ENCODE measurements at regions not wholly inside any gene's neighbourhood (a gene's known extent, or its start where the extent isn't known, plus 50 kb on each side); places are given as distances from the start of the nearest gene placed in this dataset.
"Not testable (repeated sequence)": the region's sequence is repeated elsewhere in the genome, so short reads cannot be mapped to it uniquely, and the experiment has no call there.

- no peak for DNase-seq (ENCODE audit: low read depth in 1 of 2, low spot score in 1 of 2)
- Histone ChIP-seq H3K27ac (replicated peaks) (no peak overlapping the region), H3K4me3 (replicated peaks; ENCODE audit: insufficient read depth, low read length) (no peak overlapping the region), H3K27me3 (ENCODE audit: insufficient read depth, poor library complexity, severe bottlenecking) (no peaks in the 10 kb centered on the region)
- TF ChIP-seq GABPA (IDR thresholded peaks at IDR 0.05; ENCODE audit: low read depth), result no peak
- TF ChIP-seq SPI1 (IDR thresholded peaks at IDR 0.05; ENCODE audit: borderline replicate concordance, low read depth), result no peak
Observed at GRCh38 chr11:11208994-11209393, 144.1 kb downstream of the CSNK2A3 start.

GRCh38 chr11:11207428-11207827, 145.6 kb downstream of the CSNK2A3 start:
- TF ChIP-seq POLR2AphosphoS5 (IDR thresholded peaks at IDR 0.05; ENCODE audit: low read depth) (no peak), SPI1 (IDR thresholded peaks at IDR 0.05; ENCODE audit: borderline replicate concordance, low read depth) (no peak)
- H3K4me3 ChIP-seq (replicated peaks; ENCODE audit: insufficient read depth, low read length), result no peak overlapping the region
- no peak for DNase-seq (ENCODE audit: low read depth in 1 of 2, low spot score in 1 of 2)
- H3K27me3 ChIP-seq (ENCODE audit: insufficient read depth, poor library complexity, severe bottlenecking), result peaks cover 3% of the 10 kb centered on the region
- H3K27ac ChIP-seq (replicated peaks), result no peak overlapping the region

- no peak overlapping the region for H3K27ac ChIP-seq (replicated peaks)
- H3K4me3 ChIP-seq (replicated peaks; ENCODE audit: insufficient read depth, low read length), result no peak overlapping the region
- no peak for DNase-seq (ENCODE audit: low read depth in 1 of 2, low spot score in 1 of 2)
- peaks cover 3% of the 10 kb centered on the region for H3K27me3 ChIP-seq (ENCODE audit: insufficient read depth, poor library complexity, severe bottlenecking)
- TF ChIP-seq REST (IDR thresholded peaks at IDR 0.05; ENCODE audit: insufficient replicate concordance, low read depth), result no peak
- TF ChIP-seq POLR2AphosphoS5 (IDR thresholded peaks at IDR 0.05; ENCODE audit: low read depth), result no peak
- no peak for TF ChIP-seq SPI1 (IDR thresholded peaks at IDR 0.05; ENCODE audit: borderline replicate concordance, low read depth)
- no peak for TF ChIP-seq GABPA (IDR thresholded peaks at IDR 0.05; ENCODE audit: low read depth)
- no peak for TF ChIP-seq CTCF (IDR thresholded peaks at IDR 0.05; ENCODE audit: insufficient read depth, low read length)
Observed at GRCh38 chr11:11206484-11206883, 146.6 kb downstream of the CSNK2A3 start.

DNA sequence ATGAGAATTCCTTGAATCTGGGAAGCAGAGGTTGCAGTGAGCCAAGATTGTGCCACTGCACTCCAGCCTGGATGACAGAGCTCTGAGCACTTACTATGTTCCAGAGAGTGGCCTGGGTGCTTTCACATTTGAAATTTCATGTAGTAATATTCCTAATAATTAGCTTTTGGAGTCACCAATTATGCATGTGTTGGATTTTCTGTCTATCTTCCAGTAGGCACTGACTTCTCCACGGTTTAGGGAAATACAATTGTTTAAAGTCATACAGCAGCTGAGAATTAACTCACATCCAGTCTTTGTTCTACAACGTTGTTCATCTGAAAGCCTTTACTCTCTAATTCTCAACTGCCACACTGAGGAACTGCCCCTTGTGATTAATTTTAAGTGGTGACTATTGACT, 150.2 kb downstream of the CSNK2A3 start:
- Histone ChIP-seq H3K27ac (replicated peaks) (no peak overlapping the region), H3K27me3 (ENCODE audit: insufficient read depth, poor library complexity, severe bottlenecking) (peaks cover 3% of the 10 kb centered on the region), H3K4me3 (replicated peaks; ENCODE audit: insufficient read depth, low read length) (no peak overlapping the region)
- TF ChIP-seq REST (IDR thresholded peaks at IDR 0.05; ENCODE audit: insufficient replicate concordance, low read depth) (no peak), GABPA (IDR thresholded peaks at IDR 0.05; ENCODE audit: low read depth) (no peak), CTCF (IDR thresholded peaks at IDR 0.05; ENCODE audit: insufficient read depth, low read length) (no peak), POLR2AphosphoS5 (IDR thresholded peaks at IDR 0.05; ENCODE audit: low read depth) (no peak)
- DNase-seq (ENCODE audit: low read depth in 1 of 2, low spot score in 1 of 2), result no peak

DNA sequence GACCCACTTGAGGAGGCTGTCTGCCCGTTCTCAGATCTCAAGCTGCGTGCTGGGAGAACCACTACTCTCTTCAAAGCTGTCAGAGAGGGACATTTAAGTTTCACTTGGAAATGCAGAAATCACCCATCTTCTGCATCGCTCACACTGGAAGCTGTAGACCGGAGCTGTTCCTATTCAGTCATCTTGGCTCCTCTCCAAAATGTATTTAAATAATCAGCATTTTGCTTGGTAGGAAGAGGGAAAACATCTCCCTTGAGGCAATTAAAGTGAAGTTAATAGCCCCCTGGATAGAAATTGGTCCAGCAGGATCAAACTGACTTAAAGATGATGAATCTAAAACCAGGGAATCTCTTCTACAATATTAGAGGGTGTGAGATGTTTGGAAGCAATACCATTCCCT, 151.7 kb downstream of the CSNK2A3 start:
- DNase-seq (ENCODE audit: low read depth in 1 of 2, low spot score in 1 of 2), result not testable (repeated sequence)

More for the DNA sequence above, 151.7 kb downstream of the CSNK2A3 start:
- not testable (repeated sequence) for H3K27me3 ChIP-seq (ENCODE audit: insufficient read depth, poor library complexity, severe bottlenecking); H3K27ac ChIP-seq (replicated peaks); H3K4me3 ChIP-seq (replicated peaks; ENCODE audit: insufficient read depth, low read length)

Data from HL-60 (cell line).